CD8-positive, alpha-beta memory T cell (primary cell): ENCODE measurements at regions not wholly inside any gene's neighbourhood (a gene's known extent, or its start where the extent isn't known, plus 50 kb on each side); places are given as distances from the start of the nearest gene placed in this dataset.

Experiments
- CTCF ChIA-PET: fragments of 350-600 bp; sonication (Branson Sonifier 250); formaldehyde crosslinking; loops from one replicate; lab custom pipeline; 2021; ENCODE audit warnings: antibody characterized with exemption; lab: Charles Lee
- POLR2A ChIA-PET: fragments of 350-600 bp; sonication (Branson Sonifier 250); formaldehyde crosslinking; loops from one replicate; lab custom pipeline; 2021; ENCODE audit warnings: antibody characterized with exemption; lab: Charles Lee
- DNase-seq, 5 donors: peaks; one replicate each; pipeline versions ENCODE4 v3.0.0 to v3.0.0-alpha.2; 2020 to 2022; ENCODE audit warnings: mixed read lengths in 1 of 5
- H3K27ac ChIP-seq: one replicate; pipeline ENCODE4 v1.7.0; 2013; ENCODE audit warnings: low read depth, mild to moderate bottlenecking, low read length, moderate library complexity
- H3K27me3 ChIP-seq: 2 replicates; pipeline ENCODE4 v1.7.0; 2013; ENCODE audit warnings: low read length, mild to moderate bottlenecking; ENCODE audit not compliant: insufficient read depth, poor library complexity, severe bottlenecking
- H3K36me3 ChIP-seq: 2 replicates; pipeline ENCODE4 v1.7.0; 2013; ENCODE audit warnings: mild to moderate bottlenecking, low read length, moderate library complexity; ENCODE audit not compliant: insufficient read depth
- H3K4me1 ChIP-seq: 2 replicates; pipeline ENCODE4 v1.7.0; 2013; ENCODE audit warnings: mild to moderate bottlenecking, low read length, moderate library complexity; ENCODE audit not compliant: insufficient read depth
- H3K4me3 ChIP-seq: 2 replicates; pipeline ENCODE4 v1.7.0; 2013; ENCODE audit warnings: mild to moderate bottlenecking, low read length
- H3K9me3 ChIP-seq: 2 replicates; pipeline ENCODE4 v1.7.0; 2013; ENCODE audit warnings: mild to moderate bottlenecking, low read length
- H3K27ac Mint-ChIP-seq, 8 donors: one replicate each; pipeline ENCODE4 v1.8.0; 2020 to 2021; ENCODE audit warnings: mixed read lengths in 8 of 8, mild to moderate bottlenecking in 6 of 8, inconsistent platforms in 3 of 8, moderate library complexity in 3 of 8
- H3K27me3 Mint-ChIP-seq, 2 donors: one replicate each; pipeline ENCODE4 v1.8.0; 2020 to 2021; ENCODE audit warnings: mixed read lengths in 2 of 2, mild to moderate bottlenecking in 1 of 2, moderate library complexity in 1 of 2
- H3K36me3 Mint-ChIP-seq, 3 donors: one replicate each; pipeline ENCODE4 v1.8.0; 2020 to 2021; ENCODE audit warnings: mixed read lengths in 3 of 3, inconsistent platforms in 1 of 3, mild to moderate bottlenecking in 1 of 3
- H3K4me1 Mint-ChIP-seq, 3 donors: one replicate each; pipeline ENCODE4 v1.8.0; 2020 to 2021; ENCODE audit warnings: mixed read lengths in 3 of 3, inconsistent platforms in 1 of 3, mild to moderate bottlenecking in 1 of 3
- H3K4me3 Mint-ChIP-seq, 7 donors: one replicate each; pipeline ENCODE4 v1.8.0; 2020 to 2021; ENCODE audit warnings: mixed read lengths in 7 of 7, mild to moderate bottlenecking in 6 of 7, moderate library complexity in 4 of 7, inconsistent platforms in 2 of 7
- H3K9me3 Mint-ChIP-seq, 5 donors: one replicate each; pipeline ENCODE4 v1.8.0; 2020 to 2022; ENCODE audit warnings: mixed read lengths in 5 of 5, mild to moderate bottlenecking in 3 of 5, moderate library complexity in 2 of 5, inconsistent platforms in 1 of 5

- Mint-ChIP-seq H3K9me3 (no peaks in the 10 kb centered on the region), H3K27me3 (peaks cover 4 to 26% of the 10 kb centered on the region in 2 donors), H3K4me1 (no peaks in the 10 kb centered on the region), H3K27ac (no peak overlapping the region), H3K36me3 (no peaks in the 10 kb centered on the region), H3K4me3 (no peak overlapping the region)
- Histone ChIP-seq H3K27me3 (no peaks in the 10 kb centered on the region), H3K9me3 (no peaks in the 10 kb centered on the region), H3K36me3 (no peaks in the 10 kb centered on the region), H3K4me3 (no peak overlapping the region), H3K27ac (no peak overlapping the region), H3K4me1 (no peaks in the 10 kb centered on the region)
- ChIA-PET POLR2A (no interaction called here), CTCF (no interaction called here)
- no peak for DNase-seq
Observed at GRCh38 chr1:209417761-209418160, 165.8 kb upstream of the CAMK1G start.

GRCh38 chr1:209420276-209420675, 163.2 kb upstream of the CAMK1G start:
- Histone ChIP-seq H3K4me1 (no peaks in the 10 kb centered on the region), H3K4me3 (no peak overlapping the region), H3K9me3 (no peaks in the 10 kb centered on the region), H3K27ac (no peak overlapping the region), H3K36me3 (no peaks in the 10 kb centered on the region), H3K27me3 (no peaks in the 10 kb centered on the region)
- ChIA-PET CTCF (no interaction called here), POLR2A (no interaction called here)
- Mint-ChIP-seq H3K27ac (no peak overlapping the region), H3K36me3 (no peaks in the 10 kb centered on the region), H3K4me1 (no peaks in the 10 kb centered on the region), H3K27me3 (peaks cover 4 to 27% of the 10 kb centered on the region in 2 donors), H3K9me3 (no peaks in the 10 kb centered on the region), H3K4me3 (no peak overlapping the region)
- DNase-seq, result no peak

GRCh38 chr1:209421186-209421585, 162.3 kb upstream of the CAMK1G start:
- no peaks in the 10 kb centered on the region for H3K4me1 Mint-ChIP-seq
- no peaks in the 10 kb centered on the region for H3K9me3 Mint-ChIP-seq
- POLR2A ChIA-PET, result no interaction called here
- CTCF ChIA-PET, result no interaction called here
- no peak overlapping the region for H3K4me3 ChIP-seq
- H3K27ac ChIP-seq, result no peak overlapping the region
- no peaks in the 10 kb centered on the region for H3K4me1 ChIP-seq
- H3K4me3 Mint-ChIP-seq, result no peak overlapping the region
- no peaks in the 10 kb centered on the region for H3K36me3 ChIP-seq
- H3K27me3 Mint-ChIP-seq, result peaks cover 4 to 33% of the 10 kb centered on the region in 2 donors
- no peak for DNase-seq
- no peaks in the 10 kb centered on the region for H3K36me3 Mint-ChIP-seq
- H3K9me3 ChIP-seq, result no peaks in the 10 kb centered on the region
- no peak overlapping the region for H3K27ac Mint-ChIP-seq
- H3K27me3 ChIP-seq, result no peaks in the 10 kb centered on the region

- Mint-ChIP-seq H3K4me1 (no peaks in the 10 kb centered on the region), H3K4me3 (no peak overlapping the region), H3K27ac (no peak overlapping the region), H3K9me3 (no peaks in the 10 kb centered on the region), H3K36me3 (no peaks in the 10 kb centered on the region), H3K27me3 (peaks cover 6 to 41% of the 10 kb centered on the region in 2 donors)
- Histone ChIP-seq H3K4me3 (no peak overlapping the region), H3K4me1 (no peaks in the 10 kb centered on the region), H3K27me3 (no peaks in the 10 kb centered on the region), H3K36me3 (no peaks in the 10 kb centered on the region), H3K27ac (no peak overlapping the region), H3K9me3 (no peaks in the 10 kb centered on the region)
- POLR2A ChIA-PET, result no interaction called here
- CTCF ChIA-PET, result no interaction called here
- no peak for DNase-seq
Observed at GRCh38 chr1:209421978-209422680, 161.4 kb upstream of the CAMK1G start.

GRCh38 chr1:209425959-209426358, 157.6 kb upstream of the CAMK1G start:
- H3K9me3 Mint-ChIP-seq, result peaks cover 0 to 1% (median 0%) of the 10 kb centered on the region in 5 donors

GRCh38 chr1:209427277-209427676, 156.2 kb upstream of the CAMK1G start:
- no peak overlapping the region for H3K4me3 ChIP-seq
- DNase-seq, result no peak
- H3K36me3 ChIP-seq, result no peaks in the 10 kb centered on the region
- no peaks in the 10 kb centered on the region for H3K9me3 ChIP-seq
- Mint-ChIP-seq H3K27ac (no peak overlapping the region), H3K27me3 (peaks cover 13 to 52% of the 10 kb centered on the region in 2 donors), H3K4me3 (no peak overlapping the region), H3K9me3 (peaks cover 0 to 1% (median 0%) of the 10 kb centered on the region in 5 donors), H3K36me3 (no peaks in the 10 kb centered on the region), H3K4me1 (no peaks in the 10 kb centered on the region)
- H3K27ac ChIP-seq, result no peak overlapping the region
- POLR2A ChIA-PET, result no interaction called here
- H3K27me3 ChIP-seq, result no peaks in the 10 kb centered on the region
- no peaks in the 10 kb centered on the region for H3K4me1 ChIP-seq
- CTCF ChIA-PET, result no interaction called here

More at GRCh38 chr1:209425959-209426358, 157.6 kb upstream of the CAMK1G start:
- no peak overlapping the region for H3K27ac ChIP-seq
- H3K9me3 ChIP-seq, result no peaks in the 10 kb centered on the region
- Mint-ChIP-seq H3K4me1 (no peaks in the 10 kb centered on the region), H3K36me3 (no peaks in the 10 kb centered on the region), H3K27ac (no peak overlapping the region), H3K27me3 (peaks cover 13 to 46% of the 10 kb centered on the region in 2 donors), H3K4me3 (no peak overlapping the region)
- no peak overlapping the region for H3K4me3 ChIP-seq
- ChIA-PET POLR2A (no interaction called here), CTCF (no interaction called here)
- no peaks in the 10 kb centered on the region for H3K36me3 ChIP-seq
- no peak for DNase-seq
- no peaks in the 10 kb centered on the region for H3K4me1 ChIP-seq
- no peaks in the 10 kb centered on the region for H3K27me3 ChIP-seq

- H3K27ac ChIP-seq, result no peak overlapping the region
- H3K9me3 ChIP-seq, result no peaks in the 10 kb centered on the region
- no peaks in the 10 kb centered on the region for H3K27me3 ChIP-seq
- H3K9me3 Mint-ChIP-seq, result peaks cover 0 to 1% (median 0%) of the 10 kb centered on the region in 5 donors
- no peak overlapping the region for H3K4me3 Mint-ChIP-seq
- no peaks in the 10 kb centered on the region for H3K4me1 Mint-ChIP-seq
- POLR2A ChIA-PET, result no interaction called here
- H3K4me1 ChIP-seq, result no peaks in the 10 kb centered on the region
- no peak overlapping the region for H3K4me3 ChIP-seq
- DNase-seq, result no peak
- no peak overlapping the region for H3K27ac Mint-ChIP-seq
- no peaks in the 10 kb centered on the region for H3K36me3 Mint-ChIP-seq
- CTCF ChIA-PET, result no interaction called here
- no peaks in the 10 kb centered on the region for H3K36me3 ChIP-seq
- peaks cover 13 to 47% of the 10 kb centered on the region in 2 donors for H3K27me3 Mint-ChIP-seq
Observed at GRCh38 chr1:209427811-209428210, 155.7 kb upstream of the CAMK1G start.

- Histone ChIP-seq H3K36me3 (no peaks in the 10 kb centered on the region), H3K4me1 (no peaks in the 10 kb centered on the region), H3K27me3 (no peaks in the 10 kb centered on the region), H3K4me3 (no peak overlapping the region), H3K9me3 (no peaks in the 10 kb centered on the region), H3K27ac (no peak overlapping the region)
- CTCF ChIA-PET, result no interaction called here
- no peak for DNase-seq
- H3K4me3 Mint-ChIP-seq, result no peak overlapping the region
- H3K4me1 Mint-ChIP-seq, result no peaks in the 10 kb centered on the region
- H3K27me3 Mint-ChIP-seq, result peaks cover 13 to 41% of the 10 kb centered on the region in 2 donors
- no peak overlapping the region for H3K27ac Mint-ChIP-seq
- no peaks in the 10 kb centered on the region for H3K36me3 Mint-ChIP-seq
- POLR2A ChIA-PET, result no interaction called here
- peaks cover 0 to 1% (median 0%) of the 10 kb centered on the region in 5 donors for H3K9me3 Mint-ChIP-seq
Observed at GRCh38 chr1:209428241-209428921, 155.1 kb upstream of the CAMK1G start.
